ACHN (cell line): ENCODE measurements at regions not wholly inside any gene's neighbourhood (a gene's known extent, or its start where the extent isn't known, plus 50 kb on each side); places are given as distances from the start of the nearest gene placed in this dataset.
"Not testable (repeated sequence)": the region's sequence is repeated elsewhere in the genome, so short reads cannot be mapped to it uniquely, and the experiment has no call there.

ENCODE experiments used
- DNase-seq: peaks from one replicate; pipeline ENCODE4 v3.0.0-alpha.2; 2015
- in situ Hi-C: cut with HindIII; loops from 2 replicates; pipeline ENCODE4 v1.10.0; 2017; ENCODE audit warnings: low sequenced_read_pairs, low pct_ligation_motif_present, low pct_unique_long_range_greater_than_20kb

- in situ Hi-C loops, result no loop called here
- DNase-seq, result no peak
Measured at GRCh38 chr14:104230946-104231345, 92.6 kb downstream of the KIF26A start.

- in situ Hi-C loops, result no loop called here
- DNase-seq, result no peak
Measured at GRCh38 chr14:104232070-104232484, 93.7 kb downstream of the KIF26A start.

- DNase-seq, in situ Hi-C loops: not testable (repeated sequence)
Measured at GRCh38 chr14:104234007-104234786, 95.8 kb downstream of the KIF26A start.

- DNase-seq, result no peak
- in situ Hi-C loops, result no loop called here
Measured at GRCh38 chr14:104235686-104236085, 97.3 kb downstream of the KIF26A start.

GRCh38 chr14:104237651-104238423, 99.5 kb downstream of the KIF26A start:
- no peak for DNase-seq
- in situ Hi-C loops, result no loop called here

GRCh38 chr14:104238424-104239184, 100.2 kb downstream of the KIF26A start:
- in situ Hi-C loops, result no loop called here
- no peak for DNase-seq

GRCh38 chr14:104239185-104239775, 100.9 kb downstream of the KIF26A start:
- in situ Hi-C loops, result no loop called here
- no peak for DNase-seq

GRCh38 chr14:104239861-104240301, 101.5 kb downstream of the KIF26A start:
- DNase-seq, result no peak
- in situ Hi-C loops, result no loop called here

- DNase-seq, result no peak
- in situ Hi-C loops, result no loop called here
Measured at GRCh38 chr14:104240434-104241157, 102.2 kb downstream of the KIF26A start.

GRCh38 chr14:104243200-104243599, 104.8 kb downstream of the KIF26A start:
- in situ Hi-C loops, result no loop called here
- no peak for DNase-seq

- no peak for DNase-seq
- in situ Hi-C loops, result no loop called here
Measured at GRCh38 chr14:104244221-104245011, 106.0 kb downstream of the KIF26A start.

GRCh38 chr14:104245075-104245474, 106.7 kb downstream of the KIF26A start:
- DNase-seq, result no peak
- in situ Hi-C loops, result no loop called here

GRCh38 chr14:104245723-104246122, 107.3 kb downstream of the KIF26A start:
- no peak for DNase-seq
- in situ Hi-C loops, result no loop called here

GRCh38 chr14:104246401-104247335, 108.3 kb downstream of the KIF26A start:
- in situ Hi-C loops, result no loop called here
- no peak for DNase-seq

GRCh38 chr14:104247336-104248202, 109.2 kb downstream of the KIF26A start:
- in situ Hi-C loops, result no loop called here
- no peak for DNase-seq
